ENCODE measurements at regions not wholly inside any gene's neighbourhood (a gene's known extent, or its start where the extent isn't known, plus 50 kb on each side); places are given as distances from the start of the nearest gene placed in this dataset.

- Mint-ChIP-seq H3K27me3 (ENCODE audit: unreplicated experiment) (no peaks in the 10 kb centered on the region), H3K4me3 (ENCODE audit: low read depth, unreplicated experiment) (no peak overlapping the region), H3K36me3 (ENCODE audit: insufficient read depth, unreplicated experiment) (no peaks in the 10 kb centered on the region), H3K27ac (ENCODE audit: unreplicated experiment) (no peak overlapping the region), H3K9me3 (ENCODE audit: low read depth, unreplicated experiment) (peaks cover 3% of the 10 kb centered on the region), H3K4me1 (ENCODE audit: low read depth, unreplicated experiment) (no peaks in the 10 kb centered on the region)
- intact Hi-C loops (cut with micrococcal nuclease; ENCODE audit: unreplicated experiment) = no loop called here
- no peak for TF ChIP-seq CTCF (IDR thresholded peaks at IDR 0.05; ENCODE audit: unreplicated experiment)
- CTCF ChIA-PET = no interaction called here
- BruUV-seq (replicated peaks) = no TSS peak
- DNase-seq = no peak
Measured at GRCh38 chr14:38065106-38065762, 142.5 kb upstream of the SSTR1 start.

- no peak overlapping the region for H3K4me3 Mint-ChIP-seq (ENCODE audit: low read depth, unreplicated experiment)
- CTCF ChIA-PET = interaction anchor here (0.7 kb wide), 1 partner anchor 45 kb away, joined by 3 read pairs; no protein-coding TSS in a partner anchor
- intact Hi-C loops (cut with micrococcal nuclease; ENCODE audit: unreplicated experiment) = no loop called here
- BruUV-seq (replicated peaks) = no TSS peak
- H3K36me3 Mint-ChIP-seq (ENCODE audit: insufficient read depth, unreplicated experiment) = no peaks in the 10 kb centered on the region
- H3K27me3 Mint-ChIP-seq (ENCODE audit: unreplicated experiment) = no peaks in the 10 kb centered on the region
- no peak for TF ChIP-seq CTCF (IDR thresholded peaks at IDR 0.05; ENCODE audit: unreplicated experiment)
- peaks cover 6% of the 10 kb centered on the region for H3K4me1 Mint-ChIP-seq (ENCODE audit: low read depth, unreplicated experiment)
- H3K9me3 Mint-ChIP-seq (ENCODE audit: low read depth, unreplicated experiment) = no peaks in the 10 kb centered on the region
- no peak overlapping the region for H3K27ac Mint-ChIP-seq (ENCODE audit: unreplicated experiment)
- no peak for DNase-seq
Measured at GRCh38 chr14:38070061-38070588, 137.6 kb upstream of the SSTR1 start.

GRCh38 chr14:38073641-38074040 lies 134.1 kb upstream of the SSTR1 start:
- Mint-ChIP-seq H3K27ac (ENCODE audit: unreplicated experiment) (no peak overlapping the region), H3K36me3 (ENCODE audit: insufficient read depth, unreplicated experiment) (no peaks in the 10 kb centered on the region), H3K9me3 (ENCODE audit: low read depth, unreplicated experiment) (no peaks in the 10 kb centered on the region), H3K4me1 (ENCODE audit: low read depth, unreplicated experiment) (peaks cover 16% of the 10 kb centered on the region), H3K4me3 (ENCODE audit: low read depth, unreplicated experiment) (no peak overlapping the region), H3K27me3 (ENCODE audit: unreplicated experiment) (no peaks in the 10 kb centered on the region)
- no peak for DNase-seq
- no TSS peak for BruUV-seq (replicated peaks)
- intact Hi-C loops (cut with micrococcal nuclease; ENCODE audit: unreplicated experiment) = no loop called here
- CTCF ChIA-PET = interaction anchor here (0.7 kb wide), 2 partner anchors 65 to 617 kb away, joined by 3 to 8 read pairs; no protein-coding TSS in a partner anchor
- TF ChIP-seq CTCF (IDR thresholded peaks at IDR 0.05; ENCODE audit: unreplicated experiment) = no peak

GRCh38 chr14:38074081-38074480 lies 133.6 kb upstream of the SSTR1 start:
- Mint-ChIP-seq H3K4me3 (ENCODE audit: low read depth, unreplicated experiment) (no peak overlapping the region), H3K9me3 (ENCODE audit: low read depth, unreplicated experiment) (no peaks in the 10 kb centered on the region), H3K4me1 (ENCODE audit: low read depth, unreplicated experiment) (peaks cover 20% of the 10 kb centered on the region), H3K27me3 (ENCODE audit: unreplicated experiment) (no peaks in the 10 kb centered on the region), H3K27ac (ENCODE audit: unreplicated experiment) (no peak overlapping the region), H3K36me3 (ENCODE audit: insufficient read depth, unreplicated experiment) (no peaks in the 10 kb centered on the region)
- no peak for DNase-seq
- intact Hi-C loops (cut with micrococcal nuclease; ENCODE audit: unreplicated experiment) = no loop called here
- BruUV-seq (replicated peaks) = no TSS peak
- CTCF ChIA-PET = interaction anchor here (0.7 kb wide), 2 partner anchors 64 to 616 kb away, joined by 3 to 8 read pairs; no protein-coding TSS in a partner anchor
- TF ChIP-seq CTCF (IDR thresholded peaks at IDR 0.05; ENCODE audit: unreplicated experiment) = no peak

Data from Calu3 (cell line).